ENCODE measurements at regions not wholly inside any gene's neighbourhood (a gene's known extent, or its start where the extent isn't known, plus 50 kb on each side); places are given as distances from the start of the nearest gene placed in this dataset.
A peak's percentile ranks its signal among the peaks of the same experiment; 100 is the strongest.
"Not testable (repeated sequence)": the region's sequence is repeated elsewhere in the genome, so short reads cannot be mapped to it uniquely, and the experiment has no call there.

GRCh38 chr15:21656798-21657397, 216.6 kb upstream of the POTEB3 start:
- H3K27ac Mint-ChIP-seq (ENCODE audit: low read depth); DNase-seq (ENCODE audit: low spot score in 2 of 2); H3K4me1 Mint-ChIP-seq; H3K9me3 Mint-ChIP-seq; H3K27me3 Mint-ChIP-seq; H3K4me3 Mint-ChIP-seq; H3K36me3 Mint-ChIP-seq (ENCODE audit: insufficient read depth): not testable (repeated sequence)
- peak; percentile 71 for ATAC-seq (replicated peaks; ENCODE audit: extremely low read depth, poor library complexity, severe bottlenecking)

GRCh38 chr15:21656114-21656746, 215.9 kb upstream of the POTEB3 start:
- H3K9me3 Mint-ChIP-seq; H3K27me3 Mint-ChIP-seq; H3K36me3 Mint-ChIP-seq (ENCODE audit: insufficient read depth); H3K4me3 Mint-ChIP-seq; H3K4me1 Mint-ChIP-seq; H3K27ac Mint-ChIP-seq (ENCODE audit: low read depth); DNase-seq (ENCODE audit: low spot score in 2 of 2): not testable (repeated sequence)
- peak; percentile 48 for ATAC-seq (replicated peaks; ENCODE audit: extremely low read depth, poor library complexity, severe bottlenecking)

- H3K36me3 Mint-ChIP-seq (ENCODE audit: insufficient read depth); H3K27me3 Mint-ChIP-seq; H3K4me3 Mint-ChIP-seq; H3K9me3 Mint-ChIP-seq; DNase-seq (ENCODE audit: low spot score in 2 of 2); H3K27ac Mint-ChIP-seq (ENCODE audit: low read depth); H3K4me1 Mint-ChIP-seq; ATAC-seq (replicated peaks; ENCODE audit: extremely low read depth, poor library complexity, severe bottlenecking): not testable (repeated sequence)
Observed at GRCh38 chr15:21653707-21654106, 213.4 kb upstream of the POTEB3 start.

- H3K4me3 Mint-ChIP-seq; H3K27ac Mint-ChIP-seq (ENCODE audit: low read depth); ATAC-seq (replicated peaks; ENCODE audit: extremely low read depth, poor library complexity, severe bottlenecking); H3K4me1 Mint-ChIP-seq; H3K9me3 Mint-ChIP-seq; H3K36me3 Mint-ChIP-seq (ENCODE audit: insufficient read depth); DNase-seq (ENCODE audit: low spot score in 2 of 2); H3K27me3 Mint-ChIP-seq: not testable (repeated sequence)
Observed at GRCh38 chr15:21638770-21639169, 198.5 kb upstream of the POTEB3 start.

- H3K36me3 Mint-ChIP-seq (ENCODE audit: insufficient read depth); H3K4me3 Mint-ChIP-seq; H3K27ac Mint-ChIP-seq (ENCODE audit: low read depth); ATAC-seq (replicated peaks; ENCODE audit: extremely low read depth, poor library complexity, severe bottlenecking); H3K9me3 Mint-ChIP-seq; H3K27me3 Mint-ChIP-seq; DNase-seq (ENCODE audit: low spot score in 2 of 2); H3K4me1 Mint-ChIP-seq: not testable (repeated sequence)
Observed at GRCh38 chr15:21626694-21627093, 186.4 kb upstream of the POTEB3 start.

GRCh38 chr15:21609223-21609622, 168.9 kb upstream of the POTEB3 start:
- not testable (repeated sequence) for H3K27me3 Mint-ChIP-seq; H3K9me3 Mint-ChIP-seq; H3K4me3 Mint-ChIP-seq; H3K36me3 Mint-ChIP-seq (ENCODE audit: insufficient read depth); DNase-seq (ENCODE audit: low spot score in 2 of 2); H3K27ac Mint-ChIP-seq (ENCODE audit: low read depth); ATAC-seq (replicated peaks; ENCODE audit: extremely low read depth, poor library complexity, severe bottlenecking); H3K4me1 Mint-ChIP-seq

GRCh38 chr15:21565426-21565825, 125.1 kb upstream of the POTEB3 start:
- DNase-seq (ENCODE audit: low spot score in 2 of 2); ATAC-seq (replicated peaks; ENCODE audit: extremely low read depth, poor library complexity, severe bottlenecking); H3K27me3 Mint-ChIP-seq; H3K4me3 Mint-ChIP-seq; H3K36me3 Mint-ChIP-seq (ENCODE audit: insufficient read depth); H3K9me3 Mint-ChIP-seq; H3K27ac Mint-ChIP-seq (ENCODE audit: low read depth); H3K4me1 Mint-ChIP-seq: not testable (repeated sequence)

- not testable (repeated sequence) for H3K9me3 Mint-ChIP-seq; H3K27me3 Mint-ChIP-seq; H3K4me3 Mint-ChIP-seq; H3K27ac Mint-ChIP-seq (ENCODE audit: low read depth); H3K4me1 Mint-ChIP-seq; H3K36me3 Mint-ChIP-seq (ENCODE audit: insufficient read depth); DNase-seq (ENCODE audit: low spot score in 2 of 2)
- ATAC-seq (replicated peaks; ENCODE audit: extremely low read depth, poor library complexity, severe bottlenecking): peak; percentile 65
Observed at GRCh38 chr15:21551809-21552208, 111.5 kb upstream of the POTEB3 start.

GRCh38 chr15:21546182-21546903, 106.0 kb upstream of the POTEB3 start:
- not testable (repeated sequence) for H3K36me3 Mint-ChIP-seq (ENCODE audit: insufficient read depth); H3K9me3 Mint-ChIP-seq; DNase-seq (ENCODE audit: low spot score in 2 of 2); H3K4me3 Mint-ChIP-seq; H3K27ac Mint-ChIP-seq (ENCODE audit: low read depth); H3K27me3 Mint-ChIP-seq; ATAC-seq (replicated peaks; ENCODE audit: extremely low read depth, poor library complexity, severe bottlenecking); H3K4me1 Mint-ChIP-seq

GRCh38 chr15:21532785-21533184, 92.5 kb upstream of the POTEB3 start:
- ATAC-seq (replicated peaks; ENCODE audit: extremely low read depth, poor library complexity, severe bottlenecking); H3K9me3 Mint-ChIP-seq; H3K27ac Mint-ChIP-seq (ENCODE audit: low read depth); H3K36me3 Mint-ChIP-seq (ENCODE audit: insufficient read depth); H3K27me3 Mint-ChIP-seq; H3K4me3 Mint-ChIP-seq; DNase-seq (ENCODE audit: low spot score in 2 of 2); H3K4me1 Mint-ChIP-seq: not testable (repeated sequence)

GRCh38 chr15:21516248-21516647, 75.9 kb upstream of the POTEB3 start:
- DNase-seq (ENCODE audit: low spot score in 2 of 2); H3K9me3 Mint-ChIP-seq; H3K27ac Mint-ChIP-seq (ENCODE audit: low read depth); ATAC-seq (replicated peaks; ENCODE audit: extremely low read depth, poor library complexity, severe bottlenecking); H3K27me3 Mint-ChIP-seq; H3K36me3 Mint-ChIP-seq (ENCODE audit: insufficient read depth); H3K4me1 Mint-ChIP-seq; H3K4me3 Mint-ChIP-seq: not testable (repeated sequence)

- H3K36me3 Mint-ChIP-seq (ENCODE audit: insufficient read depth); H3K27ac Mint-ChIP-seq (ENCODE audit: low read depth); H3K27me3 Mint-ChIP-seq; H3K4me3 Mint-ChIP-seq; ATAC-seq (replicated peaks; ENCODE audit: extremely low read depth, poor library complexity, severe bottlenecking); H3K9me3 Mint-ChIP-seq; DNase-seq (ENCODE audit: low spot score in 2 of 2); H3K4me1 Mint-ChIP-seq: not testable (repeated sequence)
Observed at GRCh38 chr15:21515296-21515695, 75.0 kb upstream of the POTEB3 start.

- ATAC-seq (replicated peaks; ENCODE audit: extremely low read depth, poor library complexity, severe bottlenecking); H3K36me3 Mint-ChIP-seq (ENCODE audit: insufficient read depth); DNase-seq (ENCODE audit: low spot score in 2 of 2); H3K27me3 Mint-ChIP-seq; H3K9me3 Mint-ChIP-seq; H3K4me3 Mint-ChIP-seq; H3K27ac Mint-ChIP-seq (ENCODE audit: low read depth); H3K4me1 Mint-ChIP-seq: not testable (repeated sequence)
Observed at GRCh38 chr15:21503021-21503420, 62.7 kb upstream of the POTEB3 start.
